Gastrocnemius medialis (tissue), 4 donors: ENCODE measurements at regions not wholly inside any gene's neighbourhood (a gene's known extent, or its start where the extent isn't known, plus 50 kb on each side); places are given as distances from the start of the nearest gene placed in this dataset.

Experiments used
- ATAC-seq, 2 donors: fragments of 150-250 bp; one replicate each; pipeline ENCODE4 v1.9.1; 2016
- DNase-seq, 2 donors: peaks; one replicate each; pipeline ENCODE4 v3.0.0-alpha.2; 2019
- H3K27ac ChIP-seq, 4 donors: fragments of 200-600 bp; sonication (generic); 1 replicate in 1 of 4; 2 replicates in 3 of 4; pipeline ENCODE4 v1.5.1; 2016 to 2018; ENCODE audit warnings: mild to moderate bottlenecking in 2 of 4, moderate library complexity in 1 of 4
- H3K27me3 ChIP-seq, 3 donors: fragments of 200-600 bp; sonication (generic) in 2 of 3; 1 replicate in 1 of 3; 2 replicates in 2 of 3; pipeline versions ENCODE4 v1.5.1 to v1.6.0; 2016 to 2019; ENCODE audit warnings: mild to moderate bottlenecking in 1 of 3, moderate library complexity in 1 of 3
- H3K36me3 ChIP-seq, 2 donors: fragments of 200-600 bp; sonication (generic) in 1 of 2; one replicate each; pipeline ENCODE4 v1.5.1; 2017 to 2018
- H3K4me1 ChIP-seq, 2 donors: fragments of 200-600 bp; sonication (generic) in 1 of 2; one replicate each; pipeline ENCODE4 v1.5.1; 2016 to 2017; ENCODE audit warnings: mild to moderate bottlenecking in 2 of 2
- H3K4me3 ChIP-seq, 4 donors: fragments of 200-600 bp; sonication (generic) in 3 of 4; 1 replicate in 1 of 4; 2 replicates in 3 of 4; pipeline ENCODE4 v1.5.1; 2016 to 2019; ENCODE audit warnings: mild to moderate bottlenecking in 2 of 4
- H3K9me3 ChIP-seq, 3 donors: fragments of 200-600 bp; sonication (generic) in 2 of 3; 1 replicate in 1 of 3; 2 replicates in 2 of 3; pipeline ENCODE4 v1.5.1; 2016 to 2019
- CTCF ChIP-seq, 5 experiments: fragments of 450-650 bp in 3 of 5; fragments of 200-600 bp in 2 of 5; sonication (generic) in 2 of 5; IDR thresholded peaks in 4 of 5; conservative IDR thresholded peaks in 1 of 5; 1 replicate in 4 of 5; 2 replicates in 1 of 5; pipeline ENCODE4 v1.5.1; 2016 to 2019; ENCODE audit warnings: antibody characterized with exemption in 5 of 5, mild to moderate bottlenecking in 3 of 5, moderate library complexity in 3 of 5
- POLR2A ChIP-seq, 2 donors: fragments of 450-650 bp; IDR thresholded peaks; one replicate each; pipeline ENCODE4 v1.6.1; 2017; ENCODE audit warnings: antibody characterized with exemption in 2 of 2, mild to moderate bottlenecking in 2 of 2, moderate library complexity in 2 of 2
- in situ Hi-C, 4 donors: fragments of 200-750 bp; cut with MboI; loops; one replicate each; pipeline versions ENCODE4 v1.15.0 to v1.8.0; 2017; ENCODE audit warnings: low sequenced_read_pairs in 4 of 4
- intact Hi-C: fragments of 100-400 bp; cut with DNase I; formaldehyde crosslinking; loops from one replicate; pipeline ENCODE4 v1.15.1; 2023; ENCODE audit warnings: low total_unique reads

- no peak for ATAC-seq
- H3K27ac ChIP-seq, result no peak overlapping the region
- H3K9me3 ChIP-seq, result no peaks in the 10 kb centered on the region
- H3K36me3 ChIP-seq, result no peaks in the 10 kb centered on the region
- DNase-seq, result no peak
- intact Hi-C loops (no loop called here), in situ Hi-C loops (no loop called here)
- H3K4me3 ChIP-seq, result no peak overlapping the region
- no peak for TF ChIP-seq CTCF (IDR thresholded peaks at IDR 0.05 in 4 of 5, conservative IDR thresholded peaks at IDR 0.05 in 1 of 5)
- TF ChIP-seq POLR2A (IDR thresholded peaks at IDR 0.05), result no peak
- no peaks in the 10 kb centered on the region for H3K4me1 ChIP-seq
- no peaks in the 10 kb centered on the region for H3K27me3 ChIP-seq
Observed at GRCh38 chr9:13002740-13003139, 227.9 kb downstream of the LURAP1L start.

DNA sequence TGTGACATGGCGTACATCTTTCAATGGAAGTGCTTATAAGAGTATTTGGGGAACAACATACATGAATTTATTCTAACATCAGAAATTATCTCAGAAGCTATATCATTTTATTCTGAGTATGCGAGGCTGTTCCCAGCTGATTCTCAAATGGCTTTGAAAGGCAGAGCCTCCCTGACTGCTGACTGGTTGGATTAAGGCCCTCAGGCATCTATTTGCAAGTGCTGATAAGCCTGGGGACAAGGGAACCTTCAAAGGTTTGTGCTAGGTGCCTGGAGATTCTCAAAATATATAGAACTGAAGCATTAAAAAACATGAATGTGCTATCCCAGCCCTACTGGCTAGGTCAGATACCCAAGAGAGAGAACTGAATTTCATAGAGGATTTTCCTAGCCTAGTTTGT is 235.1 kb downstream of the LURAP1L start:
- no peak for DNase-seq
- TF ChIP-seq CTCF (IDR thresholded peaks at IDR 0.05 in 4 of 5, conservative IDR thresholded peaks at IDR 0.05 in 1 of 5) (no peak), POLR2A (IDR thresholded peaks at IDR 0.05) (no peak)
- no peak overlapping the region for H3K27ac ChIP-seq
- H3K4me1 ChIP-seq, result no peaks in the 10 kb centered on the region
- intact Hi-C loops (no loop called here), in situ Hi-C loops (no loop called here)
- no peak for ATAC-seq
- H3K9me3 ChIP-seq, result no peaks in the 10 kb centered on the region
- no peaks in the 10 kb centered on the region for H3K27me3 ChIP-seq
- no peaks in the 10 kb centered on the region for H3K36me3 ChIP-seq
- H3K4me3 ChIP-seq, result no peak overlapping the region

GRCh38 chr9:13013991-13014883 is 239.4 kb downstream of the LURAP1L start:
- no peaks in the 10 kb centered on the region for H3K36me3 ChIP-seq
- TF ChIP-seq POLR2A (IDR thresholded peaks at IDR 0.05) (no peak), CTCF (IDR thresholded peaks at IDR 0.05 in 4 of 5, conservative IDR thresholded peaks at IDR 0.05 in 1 of 5) (no peak)
- H3K27me3 ChIP-seq, result no peaks in the 10 kb centered on the region
- no peak for ATAC-seq
- H3K27ac ChIP-seq, result no peak overlapping the region
- no peak for DNase-seq
- H3K9me3 ChIP-seq, result no peaks in the 10 kb centered on the region
- no peaks in the 10 kb centered on the region for H3K4me1 ChIP-seq
- intact Hi-C loops (no loop called here), in situ Hi-C loops (no loop called here)
- H3K4me3 ChIP-seq, result no peak overlapping the region

DNA sequence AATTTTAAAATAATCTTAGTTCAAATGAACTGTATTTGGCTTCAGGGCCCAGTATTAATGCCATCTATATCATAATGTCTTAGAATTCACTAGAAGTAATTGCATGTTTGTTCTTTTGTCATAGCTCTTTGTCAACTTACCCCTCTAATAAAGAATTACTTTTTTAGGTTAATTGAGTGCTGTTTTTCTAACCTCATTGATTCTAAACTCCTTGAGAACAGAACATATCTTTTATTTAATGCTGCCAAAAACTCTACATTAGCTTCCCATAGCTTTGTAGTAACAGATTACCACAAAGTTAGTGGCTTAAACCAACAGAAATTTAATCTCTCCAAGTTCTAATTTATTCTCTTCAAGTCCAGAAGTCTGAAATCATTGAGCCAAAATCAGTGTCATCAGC is 242.4 kb downstream of the LURAP1L start:
- intact Hi-C loops, result no loop called here
- in situ Hi-C loops, result no loop called here
- Histone ChIP-seq H3K4me1 (no peaks in the 10 kb centered on the region), H3K36me3 (no peaks in the 10 kb centered on the region), H3K4me3 (no peak overlapping the region), H3K9me3 (no peaks in the 10 kb centered on the region), H3K27ac (no peak overlapping the region), H3K27me3 (no peaks in the 10 kb centered on the region)
- TF ChIP-seq POLR2A (IDR thresholded peaks at IDR 0.05) (no peak), CTCF (IDR thresholded peaks at IDR 0.05 in 4 of 5, conservative IDR thresholded peaks at IDR 0.05 in 1 of 5) (no peak)
- DNase-seq, result no peak
- no peak for ATAC-seq
